HepG2 (cell line): ENCODE measurements at regions not wholly inside any gene's neighbourhood (a gene's known extent, or its start where the extent isn't known, plus 50 kb on each side); places are given as distances from the start of the nearest gene placed in this dataset.

Experiments
- ATAC-seq: fragments of 200-7000 bp; cut with Tn5 transposase; 3 replicates; pipeline ENCODE4 v1.9.1; 2020; ENCODE audit warnings: mild to moderate bottlenecking, moderate library complexity
- BruUV-seq: library from RNA; stranded (reverse); fragments of 400-500 nt; replicated peaks from 2 replicates; lab custom pipeline; 2021; lab: Mats Ljungman, UMichigan
- CTCF ChIA-PET: fragments of 300-600 bp; formaldehyde crosslinking; extraction: SDS; loops from one replicate; lab custom pipeline; 2021; ENCODE audit warnings: low total read pairs, inconsistent platforms, low intra/inter-chr PET ratio; lab: Yijun Ruan, JAX
- POLR2A ChIA-PET: fragments of 350-600 bp; sonication (Branson Sonifier 250); formaldehyde crosslinking; loops from one replicate; lab custom pipeline; 2020; ENCODE audit warnings: antibody characterized with exemption, inconsistent platforms; lab: Yijun Ruan, JAX
- DNase-seq: peaks from one replicate; pipeline ENCODE4 v3.0.0-alpha.2; 2015; ENCODE audit warnings: low spot score
- FAIRE-seq: peaks from 3 replicates; lab custom pipeline; 2011; peaks lifted over from hg19 to GRCh38; lab: Jason Lieb, UNC
- H2AFZ ChIP-seq: one replicate; pipeline ENCODE4 v1.6.1; 2011; ENCODE audit warnings: low read length, inconsistent platforms
- H3K27ac ChIP-seq: fragments of 300-600 bp; 3 replicates; pipeline ENCODE4 v1.8.0; 2011; ENCODE audit warnings: mixed run types, mild to moderate bottlenecking, mixed read lengths, low read length, inconsistent platforms; ENCODE audit not compliant: insufficient read depth; ENCODE audit errors: extremely low read length
- H3K27me3 ChIP-seq, 2 experiments: fragments of 200-600 bp in 1 of 2; 2 replicates in 1 of 2; 3 replicates in 1 of 2; pipeline versions ENCODE4 v1.6.0 to v1.8.0; 2011; ENCODE audit warnings: low read length in 2 of 2, mild to moderate bottlenecking in 2 of 2, moderate library complexity in 2 of 2, inconsistent platforms in 1 of 2; ENCODE audit not compliant: insufficient read depth in 2 of 2, control insufficient read depth in 1 of 2
- H3K36me3 ChIP-seq, 2 experiments: fragments of 200-600 bp in 1 of 2; replicated peaks in 1 of 2; 2 replicates in 1 of 2; 3 replicates in 1 of 2; pipeline versions ENCODE4 v1.5.1 to v1.8.0; 2011; ENCODE audit warnings: low read length in 2 of 2, inconsistent platforms in 1 of 2; ENCODE audit not compliant: insufficient read depth in 2 of 2, control insufficient read depth in 1 of 2
- H3K4me1 ChIP-seq: 2 replicates; pipeline ENCODE4 v1.5.1; 2012; ENCODE audit warnings: low read length, inconsistent platforms; ENCODE audit not compliant: insufficient read depth
- H3K4me2 ChIP-seq: 2 replicates; pipeline ENCODE4 v1.6.0; 2011; ENCODE audit warnings: low read depth, low read length, inconsistent platforms
- H3K4me3 ChIP-seq, 3 experiments: fragments of 200-600 bp in 1 of 3; sonication (generic), shearing (Covaris generic) in 1 of 3; replicated peaks in 1 of 3; 2 replicates each; pipeline ENCODE4 v1.5.1; 2011 to 2016; ENCODE audit warnings: low read length in 3 of 3, inconsistent platforms in 2 of 3, low read depth in 2 of 3, mild to moderate bottlenecking in 2 of 3, control low read depth in 1 of 3, mixed read lengths in 1 of 3; ENCODE audit not compliant: insufficient read depth in 1 of 3
- H3K79me2 ChIP-seq: one replicate; pipeline ENCODE4 v1.6.1; 2011; ENCODE audit warnings: low read length, inconsistent platforms; ENCODE audit not compliant: insufficient read depth
- H3K9ac ChIP-seq: 2 replicates; pipeline ENCODE4 v1.6.0; 2011; ENCODE audit warnings: mild to moderate bottlenecking, low read depth, low read length, inconsistent platforms; ENCODE audit not compliant: insufficient read depth
- H3K9me3 ChIP-seq: 2 replicates; pipeline ENCODE4 v1.5.1; 2012; ENCODE audit warnings: mild to moderate bottlenecking, low read length
- H4K20me1 ChIP-seq: 2 replicates; pipeline ENCODE4 v1.6.0; 2011; ENCODE audit warnings: inconsistent platforms, mild to moderate bottlenecking, low read length, moderate library complexity; ENCODE audit not compliant: insufficient read depth
- FOSL1 ChIP-seq: sonication (generic); formaldehyde crosslinking; IDR thresholded peaks from 2 replicates; pipeline ENCODE4 v1.9.0; 2021; ENCODE audit warnings: missing genetic modification reagents, borderline replicate concordance
- FOXM1 ChIP-seq: sonication (generic); formaldehyde crosslinking; IDR thresholded peaks from 2 replicates; pipeline ENCODE4 v1.5.0; 2020; ENCODE audit warnings: missing genetic modification reagents
- FOXP1 ChIP-seq, 2 experiments: fragments of 450-650 bp in 1 of 2; IDR thresholded peaks; 2 replicates each; pipeline ENCODE4 v1.6.1; 2017 to 2018; ENCODE audit warnings: antibody characterized with exemption in 1 of 2
- NCOA2 ChIP-seq: sonication (generic); formaldehyde crosslinking; IDR thresholded peaks from 2 replicates; pipeline ENCODE4 v1.8.0; 2022; ENCODE audit warnings: inconsistent platforms
- NFE2L1 ChIP-seq: sonication (generic); formaldehyde crosslinking; IDR thresholded peaks from 2 replicates; pipeline ENCODE4 v1.4.0; 2020; ENCODE audit warnings: missing genetic modification reagents, mild to moderate bottlenecking, borderline replicate concordance
- PRPF4 ChIP-seq: fragments of 200-400 bp; formaldehyde crosslinking; IDR thresholded peaks from 2 replicates; pipeline ENCODE4 v1.6.1; 2016; ENCODE audit warnings: low read length, low read depth; ENCODE audit not compliant: poor library complexity, severe bottlenecking
- RBFOX2 ChIP-seq: fragments of 200-400 bp; formaldehyde crosslinking; IDR thresholded peaks from 2 replicates; pipeline ENCODE4 v1.6.1; 2017; ENCODE audit warnings: low read depth, mild to moderate bottlenecking, low read length
- SCMH1 ChIP-seq: sonication (generic); formaldehyde crosslinking; IDR thresholded peaks from 2 replicates; pipeline ENCODE4 v1.9.0; 2021; ENCODE audit warnings: missing genetic modification reagents, mild to moderate bottlenecking, borderline replicate concordance
- ZBTB1 ChIP-seq: sonication (generic); formaldehyde crosslinking; IDR thresholded peaks from 2 replicates; pipeline ENCODE4 v1.4.0; 2020; ENCODE audit warnings: missing genetic modification reagents, borderline replicate concordance
- ZNF496 ChIP-seq: sonication (generic); formaldehyde crosslinking; IDR thresholded peaks from 2 replicates; pipeline ENCODE4 v1.8.1; 2023; ENCODE audit warnings: mild to moderate bottlenecking, moderate library complexity, missing genetic modification reagents; ENCODE audit not compliant: insufficient replicate concordance
- ZNF749 ChIP-seq: sonication (generic); formaldehyde crosslinking; IDR thresholded peaks from 2 replicates; pipeline ENCODE4 v1.8.0; 2022; ENCODE audit warnings: mild to moderate bottlenecking, missing genetic modification reagents, moderate library complexity, borderline replicate concordance
- WGBS: methylation state at CpG from one replicate; pipeline ENCODE4 v1.1.6; 2017; ENCODE audit warnings: low lambda C conversion rate; 5-methylcytosine and 5-hydroxymethylcytosine counted together
- in situ Hi-C: cut with HindIII; loops from 2 replicates; pipeline ENCODE4 v1.10.0; 2017; ENCODE audit warnings: low pct_unique_long_range_greater_than_20kb; ENCODE audit not compliant: extremely low pct_ligation_motif_present
- intact Hi-C: fragments of 100-400 bp; cut with micrococcal nuclease; formaldehyde crosslinking; loops from one replicate; pipeline ENCODE4 v1.10.0; 2022; ENCODE audit not compliant: unreplicated experiment
- TF ChIP-seq, protein P1 (sequence below): sonication (generic); formaldehyde crosslinking; IDR thresholded peaks from 2 replicates; pipeline ENCODE4 v1.4.0; 2020; ENCODE audit warnings: missing genetic modification reagents
- TF ChIP-seq, protein P2 (sequence below): sonication (generic); formaldehyde crosslinking; IDR thresholded peaks from 2 replicates; pipeline ENCODE4 v1.5.1; 2020; ENCODE audit warnings: missing genetic modification reagents, mild to moderate bottlenecking, borderline replicate concordance

DNA sequence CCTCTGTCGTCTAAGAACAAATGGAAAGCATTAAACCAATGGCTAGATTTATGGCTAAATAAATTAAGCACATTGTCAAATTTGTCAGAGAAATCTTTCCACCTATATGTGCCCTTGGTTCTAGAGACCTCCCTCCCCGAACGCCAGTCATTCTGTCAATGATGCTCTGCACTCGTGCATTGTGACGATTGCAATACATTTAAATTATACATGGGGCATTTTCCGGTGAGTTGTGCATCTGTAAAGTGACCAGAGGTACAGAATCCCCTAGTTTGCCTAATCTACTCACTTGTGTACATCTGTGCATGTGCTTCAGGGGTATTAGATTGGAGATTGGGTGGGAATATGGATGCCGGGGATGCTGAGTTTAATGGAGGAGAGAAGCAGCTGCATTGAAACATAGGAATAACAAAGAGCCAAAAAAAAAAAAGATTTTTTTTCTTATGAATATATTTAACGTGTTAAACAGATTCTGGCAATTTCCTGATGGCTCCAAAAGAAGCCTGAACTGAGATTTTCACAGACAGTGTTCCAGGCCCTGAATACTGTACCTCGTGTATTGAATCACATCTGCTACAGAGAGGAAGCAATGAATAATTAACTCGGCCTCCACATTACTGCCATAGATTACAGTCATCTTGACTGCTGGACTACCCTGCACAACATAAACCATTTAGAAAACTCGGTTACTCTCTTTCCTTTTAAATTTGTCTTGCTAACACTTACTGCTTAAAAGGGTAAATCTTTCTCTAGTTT is 149.0 kb upstream of the C1orf87 start (continued):
- TF ChIP-seq ZNF496 (CRISPR knock-in tag) (no peak), FOXM1 (CRISPR knock-in tag) (no peak), ZNF749 (CRISPR knock-in tag) (no peak), SCMH1 (CRISPR knock-in tag) (no peak), FOXP1 (IDR thresholded peaks at IDR 0.05) (no peak), FOXP1 (CRISPR knock-in tag; IDR thresholded peaks at IDR 0.05) (no peak), FOSL1 (CRISPR knock-in tag) (no peak), RBFOX2 (no peak), NFE2L1 (CRISPR knock-in tag) (no peak)
- TF ChIP-seq, protein P1, sequence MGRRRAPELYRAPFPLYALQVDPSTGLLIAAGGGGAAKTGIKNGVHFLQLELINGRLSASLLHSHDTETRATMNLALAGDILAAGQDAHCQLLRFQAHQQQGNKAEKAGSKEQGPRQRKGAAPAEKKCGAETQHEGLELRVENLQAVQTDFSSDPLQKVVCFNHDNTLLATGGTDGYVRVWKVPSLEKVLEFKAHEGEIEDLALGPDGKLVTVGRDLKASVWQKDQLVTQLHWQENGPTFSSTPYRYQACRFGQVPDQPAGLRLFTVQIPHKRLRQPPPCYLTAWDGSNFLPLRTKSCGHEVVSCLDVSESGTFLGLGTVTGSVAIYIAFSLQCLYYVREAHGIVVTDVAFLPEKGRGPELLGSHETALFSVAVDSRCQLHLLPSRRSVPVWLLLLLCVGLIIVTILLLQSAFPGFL (CRISPR knock-in tag): no peak
- TF ChIP-seq, protein P2, sequence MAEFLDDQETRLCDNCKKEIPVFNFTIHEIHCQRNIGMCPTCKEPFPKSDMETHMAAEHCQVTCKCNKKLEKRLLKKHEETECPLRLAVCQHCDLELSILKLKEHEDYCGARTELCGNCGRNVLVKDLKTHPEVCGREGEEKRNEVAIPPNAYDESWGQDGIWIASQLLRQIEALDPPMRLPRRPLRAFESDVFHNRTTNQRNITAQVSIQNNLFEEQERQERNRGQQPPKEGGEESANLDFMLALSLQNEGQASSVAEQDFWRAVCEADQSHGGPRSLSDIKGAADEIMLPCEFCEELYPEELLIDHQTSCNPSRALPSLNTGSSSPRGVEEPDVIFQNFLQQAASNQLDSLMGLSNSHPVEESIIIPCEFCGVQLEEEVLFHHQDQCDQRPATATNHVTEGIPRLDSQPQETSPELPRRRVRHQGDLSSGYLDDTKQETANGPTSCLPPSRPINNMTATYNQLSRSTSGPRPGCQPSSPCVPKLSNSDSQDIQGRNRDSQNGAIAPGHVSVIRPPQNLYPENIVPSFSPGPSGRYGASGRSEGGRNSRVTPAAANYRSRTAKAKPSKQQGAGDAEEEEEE (CRISPR knock-in tag): no peak

DNA sequence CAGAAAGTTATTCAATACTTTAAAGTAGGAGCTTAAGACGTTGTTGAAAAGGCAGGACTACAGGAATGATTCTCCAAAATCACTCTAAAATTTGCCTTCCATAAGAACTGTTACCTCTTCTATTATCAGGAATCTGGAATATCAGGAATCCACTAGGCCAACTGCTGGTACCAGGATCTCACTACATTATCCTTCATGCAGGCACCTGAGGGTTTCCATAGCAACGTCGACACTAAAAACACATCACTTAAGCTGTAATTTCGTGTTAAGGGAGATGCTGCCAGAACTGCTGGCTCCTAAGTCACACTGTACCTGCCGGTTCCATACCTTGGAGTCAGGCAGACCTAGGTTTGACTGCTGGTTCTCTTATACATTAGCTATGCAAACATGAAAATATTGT is 139.7 kb upstream of the C1orf87 start:
- H3K4me2 ChIP-seq: no peak overlapping the region
- no peak overlapping the region for H3K4me3 ChIP-seq
- H2AFZ ChIP-seq: no peak overlapping the region
- H3K9ac ChIP-seq: no peak overlapping the region
- intact Hi-C loops: no loop called here
- no peak overlapping the region for H3K27ac ChIP-seq
- WGBS: 2% methylated on average over 5 of the region's 5 CpGs
- TF ChIP-seq NCOA2 (CRISPR knock-in tag) (no peak), PRPF4 (no peak), ZNF496 (CRISPR knock-in tag) (no peak), ZBTB1 (CRISPR knock-in tag) (no peak)
- no peaks in the 10 kb centered on the region for H3K4me1 ChIP-seq
- no peaks in the 10 kb centered on the region for H3K36me3 ChIP-seq
- no peaks in the 10 kb centered on the region for H3K79me2 ChIP-seq
- no peaks in the 10 kb centered on the region for H3K27me3 ChIP-seq
- no peak for ATAC-seq
- no peaks in the 10 kb centered on the region for H4K20me1 ChIP-seq
- FAIRE-seq: no peak
- BruUV-seq: no TSS peak
- no peak for DNase-seq
- ChIA-PET CTCF (no interaction called here), POLR2A (no interaction called here)
- no peaks in the 10 kb centered on the region for H3K9me3 ChIP-seq
- in situ Hi-C loops: no loop called here
